GM18873 (cell line): ENCODE measurements at regions not wholly inside any gene's neighbourhood (a gene's known extent, or its start where the extent isn't known, plus 50 kb on each side); places are given as distances from the start of the nearest gene placed in this dataset.

Experiments used
- ATAC-seq: cut with Tn5 transposase; IDR thresholded peaks from one replicate; pipeline ENCODE4 v1.9.1; 2021; ENCODE audit warnings: mild to moderate bottlenecking, moderate library complexity, moderate number of reproducible peaks; ENCODE audit not compliant: unreplicated experiment, low FRiP score

DNA sequence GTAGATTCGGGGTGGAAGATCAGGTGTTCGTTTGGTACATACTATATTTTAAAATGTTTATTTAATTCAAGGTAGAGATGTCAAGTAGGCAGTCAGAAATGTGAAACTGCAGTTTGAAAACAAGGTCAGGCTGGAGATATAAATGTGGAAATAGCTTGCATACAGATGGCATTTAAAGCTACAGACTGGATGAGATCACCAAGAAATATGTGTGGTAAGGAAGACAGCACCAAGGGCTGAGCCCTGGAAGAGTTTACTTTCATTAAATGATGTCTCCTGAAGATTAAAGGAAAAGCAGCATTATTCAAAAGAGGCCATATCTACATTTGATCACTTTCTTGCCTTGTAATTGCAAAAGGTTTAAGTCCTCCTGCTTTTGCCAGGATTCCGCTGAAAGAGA, 271.3 kb downstream of the PTBP2 start:
- no peak for ATAC-seq

DNA sequence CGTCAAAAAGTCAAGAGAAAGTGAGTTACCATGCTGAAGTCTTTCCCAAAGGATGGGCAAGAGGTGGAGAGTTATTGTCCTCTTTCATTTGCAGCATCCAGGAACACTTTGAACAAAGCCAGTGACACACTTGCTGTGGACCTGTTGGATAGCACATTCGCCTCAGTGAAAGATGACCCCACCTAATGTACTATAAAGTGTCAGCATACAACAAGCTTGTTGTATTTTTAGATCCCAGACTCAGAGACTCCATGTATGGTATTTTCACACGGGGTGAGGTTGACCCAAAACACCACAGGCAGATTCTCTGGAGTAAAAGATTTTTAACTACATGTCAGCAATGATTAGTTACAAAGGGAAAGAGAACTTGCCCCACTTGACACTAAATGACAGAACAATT, 273.8 kb downstream of the PTBP2 start:
- ATAC-seq: no peak

DNA sequence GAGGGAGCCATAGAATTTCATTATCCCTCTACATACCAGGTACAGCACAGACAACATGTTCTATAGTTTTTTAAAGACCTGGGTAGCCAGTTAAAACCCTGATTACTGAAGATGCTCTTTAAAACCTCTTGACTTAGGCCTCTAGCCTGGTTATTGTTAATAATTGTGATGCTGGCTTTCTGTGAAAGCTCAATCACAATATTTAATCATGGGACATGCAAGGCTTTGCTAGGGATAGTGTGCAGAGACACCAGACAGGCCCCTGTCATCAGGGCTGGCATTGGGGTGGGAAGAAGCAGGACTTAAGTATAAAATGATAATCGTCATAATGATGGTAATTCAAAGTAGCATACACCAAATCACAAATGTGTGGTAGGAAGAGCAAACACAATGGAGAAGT, 274.4 kb downstream of the PTBP2 start:
- ATAC-seq: no peak

DNA sequence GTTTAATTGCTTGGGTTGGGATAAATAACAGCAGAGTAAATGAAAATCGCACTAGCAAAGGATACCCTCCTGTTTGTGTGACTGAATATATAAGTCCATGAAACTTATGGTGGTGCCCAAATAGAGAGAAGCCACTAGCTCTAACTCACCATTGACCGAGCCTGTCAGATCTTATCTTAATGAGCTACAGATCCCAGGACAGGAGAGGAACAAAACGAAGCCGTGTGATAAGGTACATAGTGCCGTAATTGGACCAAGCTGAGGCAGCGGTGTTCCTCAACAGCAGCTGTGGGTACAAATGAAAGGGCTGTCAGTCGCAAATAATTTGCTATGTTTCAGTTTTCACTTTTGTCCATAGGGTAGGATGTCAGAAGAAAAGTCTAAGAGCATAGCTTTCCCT, 276.1 kb downstream of the PTBP2 start:
- ATAC-seq: no peak

DNA sequence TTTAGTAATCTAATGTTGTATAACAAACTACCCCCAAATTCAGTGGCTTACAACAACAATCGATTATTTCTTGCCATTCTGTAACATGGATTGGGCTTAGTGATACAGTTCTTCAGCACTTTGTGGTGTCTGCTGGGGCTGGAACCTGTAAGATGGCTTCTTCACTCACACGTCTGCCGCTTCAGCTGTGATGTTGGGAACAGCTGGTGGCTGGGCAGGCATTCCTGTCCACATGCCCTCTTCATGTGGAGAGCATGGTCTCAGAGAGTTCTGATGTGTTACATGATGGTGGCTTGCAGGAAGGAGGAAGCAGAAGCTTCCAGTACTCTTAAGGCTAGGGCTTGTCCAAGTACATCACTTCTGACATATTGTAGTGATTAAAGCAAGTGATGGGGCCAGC, 276.9 kb downstream of the PTBP2 start:
- no peak for ATAC-seq

DNA sequence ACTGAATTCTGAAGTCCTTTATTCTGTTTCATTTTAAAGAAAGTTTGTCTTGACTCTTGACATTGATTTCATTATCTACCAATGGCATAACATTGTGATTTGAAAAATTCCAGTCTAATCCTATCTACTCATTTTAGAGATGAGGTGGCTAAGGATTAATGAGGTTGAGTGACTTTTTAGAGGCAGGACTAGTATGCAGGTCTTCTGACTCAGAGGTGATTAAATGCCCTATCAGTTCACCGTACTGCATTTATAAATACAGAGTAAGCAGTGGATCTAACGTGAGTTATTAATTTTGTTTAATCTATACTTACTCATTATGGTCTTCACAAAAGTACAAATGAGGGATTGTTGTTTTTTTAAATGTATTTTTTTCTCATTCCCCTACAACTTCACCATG, 277.6 kb downstream of the PTBP2 start:
- ATAC-seq: no peak

DNA sequence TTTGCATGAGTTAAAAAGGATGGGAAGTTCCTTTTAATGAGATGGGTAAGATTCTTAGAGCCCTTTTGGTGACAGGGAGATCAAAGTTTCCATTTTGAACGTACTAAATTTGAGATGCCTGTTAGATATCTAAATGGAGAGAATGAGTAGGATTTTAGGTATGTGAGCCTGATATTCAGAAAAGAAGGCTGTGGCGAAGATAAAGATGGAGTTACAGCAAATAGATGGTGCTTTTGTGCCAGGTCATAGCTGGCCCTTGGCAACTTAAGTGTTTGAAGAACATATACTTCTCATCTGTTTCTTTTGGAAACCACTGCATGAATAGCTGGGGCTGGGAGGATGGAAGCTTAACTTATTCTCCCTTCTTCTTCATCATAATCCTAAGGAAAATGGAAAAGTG, 282.5 kb downstream of the PTBP2 start:
- no peak for ATAC-seq

DNA sequence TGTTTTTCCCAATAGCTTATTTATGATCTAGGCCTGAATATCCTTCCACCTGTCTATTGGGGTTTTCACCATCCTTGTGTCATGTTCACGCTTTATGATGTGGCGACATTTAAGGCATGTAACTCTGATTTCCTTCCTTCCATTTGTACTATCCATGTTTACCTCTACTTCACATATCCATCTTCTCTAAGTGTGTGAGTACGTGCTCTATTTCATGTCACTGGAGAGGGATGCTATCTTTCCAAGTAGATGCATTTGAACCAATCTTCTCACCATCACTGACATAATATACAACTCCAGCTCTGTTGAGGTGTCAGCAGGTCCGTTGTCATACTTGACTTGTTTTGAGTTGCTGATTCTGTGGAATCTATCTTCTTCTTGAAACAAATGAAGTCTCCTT, 283.2 kb downstream of the PTBP2 start:
- ATAC-seq: no peak

DNA sequence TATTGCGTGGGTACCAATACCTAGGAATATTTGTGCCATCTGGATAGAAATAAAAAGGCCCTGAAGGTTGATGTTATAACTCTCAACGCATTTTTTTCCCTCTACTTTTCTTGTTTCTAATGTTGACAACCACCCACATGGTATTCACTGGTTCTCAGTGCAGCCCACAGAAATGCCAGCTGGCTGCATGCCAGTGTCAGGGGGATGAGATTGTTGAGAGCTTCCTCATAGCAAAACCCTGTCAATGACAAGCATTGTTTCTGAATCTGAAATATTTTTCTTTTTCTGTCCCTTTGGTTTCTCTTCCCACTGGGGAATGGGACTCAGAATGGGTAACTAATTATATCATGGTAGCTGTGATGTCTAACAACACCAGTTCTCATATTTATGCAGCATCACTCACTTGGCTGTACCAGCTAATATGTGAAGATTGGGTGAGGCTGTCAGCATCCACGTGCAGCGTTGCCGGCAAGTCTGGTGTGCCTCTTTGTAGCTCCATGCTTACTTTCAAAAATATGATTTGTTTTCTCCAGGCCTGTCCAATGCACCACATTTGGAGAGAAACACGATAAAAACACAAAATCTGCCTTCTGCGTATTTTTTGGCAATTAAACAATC, 284.6 kb downstream of the PTBP2 start:
- ATAC-seq: no peak

DNA sequence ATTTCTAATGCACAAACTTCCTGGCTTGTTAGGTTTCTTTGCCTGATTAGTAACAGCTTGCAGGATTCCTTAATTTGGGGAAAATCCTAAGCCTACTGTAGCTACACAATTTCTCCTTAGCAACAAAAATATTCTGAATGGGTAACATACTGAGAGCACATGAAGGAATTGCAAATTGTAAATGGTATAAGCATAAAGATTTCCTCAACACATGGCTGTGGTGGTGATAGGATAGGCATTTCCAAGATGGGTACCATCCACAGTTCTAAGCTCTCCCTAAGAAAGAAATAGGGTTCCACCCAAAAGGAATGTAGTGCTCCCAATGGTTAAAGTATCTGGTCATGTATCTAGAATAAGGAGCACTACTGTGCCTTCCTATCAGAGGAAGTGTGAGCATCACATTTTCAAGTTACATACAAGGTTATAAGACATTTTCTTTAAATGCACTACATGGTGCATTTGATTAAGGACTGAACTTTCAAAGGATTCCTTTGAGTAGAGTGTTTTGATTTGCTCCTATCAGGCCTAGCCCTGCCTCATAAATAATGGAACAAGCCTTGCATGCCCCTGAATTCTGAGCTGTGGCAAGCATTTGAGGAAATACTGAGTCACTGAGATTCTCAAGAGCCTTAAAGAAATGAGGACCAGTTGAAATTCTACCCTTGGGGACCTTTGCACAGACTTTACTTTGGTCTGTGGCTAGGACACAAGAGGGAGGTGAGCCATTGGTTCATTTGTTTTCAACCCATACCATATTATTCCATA, 286.4 kb downstream of the PTBP2 start:
- ATAC-seq: no peak

DNA sequence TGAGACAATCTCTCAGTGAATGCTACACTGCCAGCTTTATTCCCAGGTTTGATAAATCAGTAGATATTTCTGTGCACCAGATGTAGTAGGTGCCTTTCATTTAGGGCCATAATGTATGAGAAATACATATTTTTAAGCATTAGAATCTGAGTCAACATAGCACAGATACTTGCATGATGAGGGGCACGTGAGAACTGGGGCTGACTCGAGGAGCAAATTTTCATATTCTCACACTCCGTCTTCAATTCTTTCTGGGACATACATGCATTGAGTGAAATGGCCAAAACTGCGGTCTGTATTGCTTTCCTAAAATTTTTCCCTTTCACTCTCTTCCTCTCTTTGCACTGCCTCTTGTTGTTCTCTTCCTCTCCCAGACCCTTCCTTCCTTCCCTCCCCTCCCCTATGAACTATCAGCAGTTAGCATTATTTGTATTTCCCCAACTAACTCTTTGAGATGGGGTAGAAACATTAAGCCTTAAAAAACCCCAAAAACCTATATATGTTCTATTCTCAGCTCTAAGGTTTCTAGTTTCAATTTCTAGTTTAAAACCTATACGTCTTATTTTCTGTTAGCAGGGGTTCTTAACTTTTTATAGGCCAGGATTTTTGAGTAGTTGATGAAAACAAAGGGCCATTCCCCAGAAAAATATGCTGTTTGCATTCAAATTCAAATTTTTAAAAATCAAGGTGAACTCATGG, 289.1 kb downstream of the PTBP2 start:
- ATAC-seq: no peak

DNA sequence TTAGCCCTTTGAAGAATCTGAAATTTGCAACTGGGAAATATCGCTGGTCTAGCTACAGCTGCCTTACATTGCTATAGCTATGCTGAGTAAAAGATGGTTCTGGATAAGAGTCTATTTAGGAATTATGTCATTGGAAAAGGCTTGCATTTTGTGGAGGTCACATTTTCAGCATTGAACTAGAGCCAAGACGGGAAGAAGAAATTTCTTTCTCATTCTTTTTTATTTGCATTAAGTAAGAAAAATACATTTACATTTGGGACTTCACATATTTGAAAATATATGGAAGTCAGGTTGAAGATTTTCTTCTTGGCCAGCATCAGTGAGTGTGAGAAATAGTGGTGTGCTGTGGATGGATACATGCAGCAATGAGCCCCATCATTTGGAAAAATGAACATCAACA, 291.6 kb downstream of the PTBP2 start:
- no peak for ATAC-seq

DNA sequence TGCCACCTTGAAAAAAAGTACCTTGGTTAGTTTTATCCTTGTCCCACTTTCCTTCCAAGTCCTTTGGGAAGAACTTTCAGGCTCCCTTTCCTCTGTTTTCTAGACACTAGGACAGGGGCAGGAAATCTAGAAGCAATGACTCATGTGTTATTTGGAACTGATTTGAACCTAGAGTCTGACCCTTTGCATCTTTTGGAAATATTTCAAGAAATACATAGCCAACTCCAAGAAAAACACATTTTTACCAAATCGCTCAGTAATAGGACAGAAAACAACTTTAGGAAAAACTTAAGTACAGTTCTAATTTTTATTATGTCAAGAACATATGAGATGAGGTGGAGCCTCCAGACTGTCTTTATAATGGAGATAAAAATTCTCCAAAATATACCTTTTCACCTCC, 292.4 kb downstream of the PTBP2 start:
- ATAC-seq: no peak

DNA sequence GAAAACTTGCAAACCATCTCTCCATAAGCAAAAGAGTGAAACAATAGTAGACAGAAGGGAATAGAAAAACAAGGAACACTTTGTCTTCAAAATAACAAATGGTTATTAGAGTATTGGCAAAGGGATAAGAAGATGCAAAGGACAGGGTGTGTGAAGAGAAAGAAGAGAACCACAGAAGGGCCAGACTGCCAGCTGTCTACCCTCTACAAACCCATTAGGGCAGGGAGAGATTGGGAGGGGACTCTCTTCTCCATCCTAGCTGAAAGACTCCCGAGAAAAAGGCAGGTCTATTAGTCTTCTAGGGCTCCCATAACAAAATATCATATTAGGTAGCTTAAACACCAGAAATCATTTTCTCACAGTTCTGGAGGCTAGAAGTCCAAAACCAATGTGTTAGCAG, 292.8 kb downstream of the PTBP2 start:
- ATAC-seq: no peak

DNA sequence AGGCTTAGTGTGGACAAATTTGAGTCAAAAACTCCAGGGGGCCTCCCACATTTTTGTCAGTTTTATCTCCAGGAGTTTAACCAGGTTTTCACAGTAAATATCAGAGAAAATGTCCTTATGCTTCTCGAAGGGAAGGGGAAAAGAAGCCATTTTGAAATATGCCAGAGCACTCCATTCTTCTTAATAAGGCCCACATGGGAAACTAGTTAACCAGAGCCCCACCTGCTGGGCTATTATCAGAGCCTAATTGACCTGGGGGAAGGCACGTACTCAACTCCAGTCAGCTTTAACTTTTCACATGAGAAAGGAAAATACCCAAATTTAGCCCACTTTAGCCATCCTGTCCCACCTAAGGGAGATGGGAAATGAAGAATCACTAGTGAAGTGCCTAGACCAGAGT, 296.3 kb downstream of the PTBP2 start:
- ATAC-seq: no peak
